ENCODE measurements at regions not wholly inside any gene's neighbourhood (a gene's known extent, or its start where the extent isn't known, plus 50 kb on each side); places are given as distances from the start of the nearest gene placed in this dataset.

- BruUV-seq (replicated peaks), result no TSS peak
- Histone ChIP-seq H3K27me3 (replicated peaks; ENCODE audit: insufficient read depth, low read depth, low read length, poor library complexity) (no peaks in the 10 kb centered on the region), H3K4me1 (ENCODE audit: insufficient read depth, low read length, poor library complexity, severe bottlenecking) (no peaks in the 10 kb centered on the region), H3K36me3 (ENCODE audit: insufficient read depth, low read length, poor library complexity, severe bottlenecking) (no peaks in the 10 kb centered on the region), H3K4me3 (ENCODE audit: low read depth, low read length, poor library complexity, severe bottlenecking) (no peak overlapping the region), H3K27ac (ENCODE audit: low read depth, low read length, poor library complexity, severe bottlenecking) (no peak overlapping the region), H3K9me3 (ENCODE audit: low read depth, low read length, poor library complexity, severe bottlenecking) (no peaks in the 10 kb centered on the region)
- ChIA-PET CTCF (no interaction called here), POLR2A (ENCODE audit: low non-redundant PET) (no interaction called here)
- no peak for DNase-seq (ENCODE audit: low spot score)
- intact Hi-C loops (cut with micrococcal nuclease; ENCODE audit: unreplicated experiment), result no loop called here
- no peak for TF ChIP-seq CTCF (conservative IDR thresholded peaks at IDR 0.05; ENCODE audit: low read depth, low read length)
- TF ChIP-seq EZH2 (IDR thresholded peaks at IDR 0.05; ENCODE audit: borderline replicate concordance, low read depth, low read length, poor library complexity, severe bottlenecking), result no peak
Observed at GRCh38 chr13:76398425-76398824, 487.8 kb downstream of the KCTD12 start.

- Histone ChIP-seq H3K27me3 (replicated peaks; ENCODE audit: insufficient read depth, low read depth, low read length, poor library complexity) (no peaks in the 10 kb centered on the region), H3K4me1 (ENCODE audit: insufficient read depth, low read length, poor library complexity, severe bottlenecking) (no peaks in the 10 kb centered on the region), H3K27ac (ENCODE audit: low read depth, low read length, poor library complexity, severe bottlenecking) (no peak overlapping the region), H3K4me3 (ENCODE audit: low read depth, low read length, poor library complexity, severe bottlenecking) (no peak overlapping the region), H3K36me3 (ENCODE audit: insufficient read depth, low read length, poor library complexity, severe bottlenecking) (no peaks in the 10 kb centered on the region), H3K9me3 (ENCODE audit: low read depth, low read length, poor library complexity, severe bottlenecking) (no peaks in the 10 kb centered on the region)
- CTCF ChIA-PET, result no interaction called here
- TF ChIP-seq EZH2 (IDR thresholded peaks at IDR 0.05; ENCODE audit: borderline replicate concordance, low read depth, low read length, poor library complexity, severe bottlenecking), result no peak
- TF ChIP-seq CTCF (conservative IDR thresholded peaks at IDR 0.05; ENCODE audit: low read depth, low read length), result no peak
- DNase-seq (ENCODE audit: low spot score), result no peak
- POLR2A ChIA-PET (ENCODE audit: low non-redundant PET), result no interaction called here
- no TSS peak for BruUV-seq (replicated peaks)
- intact Hi-C loops (cut with micrococcal nuclease; ENCODE audit: unreplicated experiment), result no loop called here
Observed at GRCh38 chr13:76397413-76397812, 488.8 kb downstream of the KCTD12 start.

- no peaks in the 10 kb centered on the region for H3K9me3 ChIP-seq (ENCODE audit: low read depth, low read length, poor library complexity, severe bottlenecking)
Observed at GRCh38 chr13:76389321-76389720, 496.9 kb downstream of the KCTD12 start.

More at GRCh38 chr13:76389321-76389720, 496.9 kb downstream of the KCTD12 start:
- intact Hi-C loops (cut with micrococcal nuclease; ENCODE audit: unreplicated experiment), result no loop called here
- H3K4me1 ChIP-seq (ENCODE audit: insufficient read depth, low read length, poor library complexity, severe bottlenecking), result no peaks in the 10 kb centered on the region
- CTCF ChIA-PET, result no interaction called here
- POLR2A ChIA-PET (ENCODE audit: low non-redundant PET), result no interaction called here
- H3K27ac ChIP-seq (ENCODE audit: low read depth, low read length, poor library complexity, severe bottlenecking), result no peak overlapping the region
- H3K4me3 ChIP-seq (ENCODE audit: low read depth, low read length, poor library complexity, severe bottlenecking), result no peak overlapping the region
- DNase-seq (ENCODE audit: low spot score), result no peak
- no TSS peak for BruUV-seq (replicated peaks)
- TF ChIP-seq EZH2 (IDR thresholded peaks at IDR 0.05; ENCODE audit: borderline replicate concordance, low read depth, low read length, poor library complexity, severe bottlenecking) (no peak), CTCF (conservative IDR thresholded peaks at IDR 0.05; ENCODE audit: low read depth, low read length) (no peak)
- no peaks in the 10 kb centered on the region for H3K36me3 ChIP-seq (ENCODE audit: insufficient read depth, low read length, poor library complexity, severe bottlenecking)
- peaks cover 4% of the 10 kb centered on the region for H3K27me3 ChIP-seq (replicated peaks; ENCODE audit: insufficient read depth, low read depth, low read length, poor library complexity)

Measured in A673 (cell line).